ENCODE measurements at regions not wholly inside any gene's neighbourhood (a gene's known extent, or its start where the extent isn't known, plus 50 kb on each side); places are given as distances from the start of the nearest gene placed in this dataset.

GRCh38 chr9:8052991-8053390, 253.4 kb upstream of the DMAC1 start:
- no peak for TF ChIP-seq CTCF (IDR thresholded peaks at IDR 0.05; ENCODE audit: borderline replicate concordance, extremely low read depth, low read length, poor library complexity, severe bottlenecking)
- no peak for TF ChIP-seq EZH2 (IDR thresholded peaks at IDR 0.05; ENCODE audit: borderline replicate concordance, low read depth, low read length, severe bottlenecking)
- Histone ChIP-seq H3K36me3 (ENCODE audit: insufficient read depth, low read length) (no peaks in the 10 kb centered on the region), H3K9me3 (ENCODE audit: insufficient read depth, low read length, severe bottlenecking) (peaks cover 7% of the 10 kb centered on the region), H3K4me1 (ENCODE audit: insufficient read depth, low read length) (no peaks in the 10 kb centered on the region), H3K27me3 (ENCODE audit: insufficient read depth, low read length, poor library complexity) (no peaks in the 10 kb centered on the region), H3K27ac (ENCODE audit: low read length) (no peak overlapping the region), H4K20me1 (ENCODE audit: insufficient read depth, low read length) (no peaks in the 10 kb centered on the region), H3K4me3 (ENCODE audit: low read depth in 1 of 2, low read length in 2 of 2) (no peak overlapping the region), H3K4me2 (ENCODE audit: insufficient read depth, low read length) (no peak overlapping the region), H3K79me2 (ENCODE audit: insufficient read depth, low read length) (no peaks in the 10 kb centered on the region), H3K9ac (ENCODE audit: low read depth, low read length) (no peak overlapping the region), H2AFZ (ENCODE audit: low read depth, low read length) (no peak overlapping the region)
- ATAC-seq (ENCODE audit: insufficient read depth, low read depth) = no peak
- no peak for DNase-seq

GRCh38 chr9:8037745-8038144, 238.2 kb upstream of the DMAC1 start:
- H3K9ac ChIP-seq (ENCODE audit: low read depth, low read length) = no peak overlapping the region
- no peak overlapping the region for H3K27ac ChIP-seq (ENCODE audit: low read length)
- no peaks in the 10 kb centered on the region for H3K4me1 ChIP-seq (ENCODE audit: insufficient read depth, low read length)
- no peak for TF ChIP-seq CTCF (IDR thresholded peaks at IDR 0.05; ENCODE audit: borderline replicate concordance, extremely low read depth, low read length, poor library complexity, severe bottlenecking)
- no peak for TF ChIP-seq EZH2 (IDR thresholded peaks at IDR 0.05; ENCODE audit: borderline replicate concordance, low read depth, low read length, severe bottlenecking)
- DNase-seq = no peak
- H2AFZ ChIP-seq (ENCODE audit: low read depth, low read length) = no peak overlapping the region
- H4K20me1 ChIP-seq (ENCODE audit: insufficient read depth, low read length) = no peaks in the 10 kb centered on the region
- H3K36me3 ChIP-seq (ENCODE audit: insufficient read depth, low read length) = no peaks in the 10 kb centered on the region
- H3K27me3 ChIP-seq (ENCODE audit: insufficient read depth, low read length, poor library complexity) = no peaks in the 10 kb centered on the region
- no peak overlapping the region for H3K4me2 ChIP-seq (ENCODE audit: insufficient read depth, low read length)
- H3K79me2 ChIP-seq (ENCODE audit: insufficient read depth, low read length) = no peaks in the 10 kb centered on the region
- peaks cover 17% of the 10 kb centered on the region for H3K9me3 ChIP-seq (ENCODE audit: insufficient read depth, low read length, severe bottlenecking)
- no peak overlapping the region for H3K4me3 ChIP-seq (ENCODE audit: low read depth in 1 of 2, low read length in 2 of 2)
- no peak for ATAC-seq (ENCODE audit: insufficient read depth, low read depth)

GRCh38 chr9:8036914-8037524, 237.4 kb upstream of the DMAC1 start:
- H3K4me2 ChIP-seq (ENCODE audit: insufficient read depth, low read length) = no peak overlapping the region
- no peak overlapping the region for H3K9ac ChIP-seq (ENCODE audit: low read depth, low read length)
- no peaks in the 10 kb centered on the region for H3K79me2 ChIP-seq (ENCODE audit: insufficient read depth, low read length)
- no peaks in the 10 kb centered on the region for H4K20me1 ChIP-seq (ENCODE audit: insufficient read depth, low read length)
- DNase-seq (no peak), ATAC-seq (ENCODE audit: insufficient read depth, low read depth) (no peak)
- no peak for TF ChIP-seq CTCF (IDR thresholded peaks at IDR 0.05; ENCODE audit: borderline replicate concordance, extremely low read depth, low read length, poor library complexity, severe bottlenecking)
- no peak for TF ChIP-seq EZH2 (IDR thresholded peaks at IDR 0.05; ENCODE audit: borderline replicate concordance, low read depth, low read length, severe bottlenecking)
- no peaks in the 10 kb centered on the region for H3K4me1 ChIP-seq (ENCODE audit: insufficient read depth, low read length)
- H3K27me3 ChIP-seq (ENCODE audit: insufficient read depth, low read length, poor library complexity) = no peaks in the 10 kb centered on the region
- H3K9me3 ChIP-seq (ENCODE audit: insufficient read depth, low read length, severe bottlenecking) = peaks cover 17% of the 10 kb centered on the region
- no peak overlapping the region for H2AFZ ChIP-seq (ENCODE audit: low read depth, low read length)
- no peaks in the 10 kb centered on the region for H3K36me3 ChIP-seq (ENCODE audit: insufficient read depth, low read length)
- no peak overlapping the region for H3K4me3 ChIP-seq (ENCODE audit: low read depth in 1 of 2, low read length in 2 of 2)
- no peak overlapping the region for H3K27ac ChIP-seq (ENCODE audit: low read length)
